HG03432 (cell line): ENCODE measurements at regions not wholly inside any gene's neighbourhood (a gene's known extent, or its start where the extent isn't known, plus 50 kb on each side); places are given as distances from the start of the nearest gene placed in this dataset.
"Not testable (repeated sequence)": the region's sequence is repeated elsewhere in the genome, so short reads cannot be mapped to it uniquely, and the experiment has no call there.

Experiments used
- ATAC-seq: cut with Tn5 transposase; IDR thresholded peaks from one replicate; pipeline ENCODE4 v1.9.1; 2021; ENCODE audit warnings: mild to moderate bottlenecking, moderate library complexity; ENCODE audit not compliant: unreplicated experiment

DNA sequence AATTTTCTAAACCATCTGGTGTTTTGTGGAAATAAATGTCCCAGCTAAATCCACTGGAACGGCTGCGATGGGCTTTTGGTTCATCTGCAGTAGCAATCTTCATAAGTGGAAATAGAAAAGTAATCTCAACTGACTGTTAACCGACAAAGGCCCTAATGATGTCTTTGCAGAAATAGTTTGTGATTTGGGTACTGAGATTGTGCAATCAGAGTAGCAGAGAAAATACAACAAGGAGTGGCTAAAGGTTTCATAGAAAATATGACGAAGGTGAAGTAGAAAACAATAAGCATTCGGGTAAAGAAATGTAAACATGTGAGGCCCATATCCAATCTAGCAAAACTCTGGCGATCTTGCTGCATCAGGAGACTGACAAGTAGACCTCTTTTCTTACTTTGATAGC, 262.6 kb upstream of the MCTP2 start:
- ATAC-seq: no peak

DNA sequence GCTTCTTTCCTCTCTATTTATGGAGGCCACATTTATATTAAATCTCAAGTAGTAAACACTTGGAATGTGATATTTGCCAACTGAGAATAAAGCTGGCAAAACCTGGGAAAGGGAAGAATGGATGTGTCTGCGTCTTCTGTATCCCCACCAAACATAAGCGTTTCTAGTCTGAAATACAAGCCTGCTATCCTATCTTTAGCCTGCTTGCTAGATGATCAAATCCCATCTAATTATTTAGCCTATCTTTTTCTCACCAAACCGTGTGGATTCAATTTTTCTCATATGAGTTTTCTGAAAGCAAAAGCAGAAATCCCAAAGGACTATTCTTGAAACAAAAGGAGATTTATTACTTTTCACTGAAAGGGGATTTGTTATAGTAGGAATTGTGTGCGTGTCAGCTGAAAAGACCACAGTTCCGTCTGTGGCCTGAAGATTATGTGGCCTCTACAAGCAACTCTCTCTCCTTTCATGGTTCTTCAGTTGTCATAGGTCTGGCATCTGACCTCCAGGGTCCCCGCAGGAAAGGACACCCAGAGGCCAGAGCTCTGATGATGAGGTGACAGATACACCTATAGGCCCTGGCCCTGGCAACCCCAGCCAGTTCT, 266.0 kb upstream of the MCTP2 start:
- ATAC-seq: no peak

DNA sequence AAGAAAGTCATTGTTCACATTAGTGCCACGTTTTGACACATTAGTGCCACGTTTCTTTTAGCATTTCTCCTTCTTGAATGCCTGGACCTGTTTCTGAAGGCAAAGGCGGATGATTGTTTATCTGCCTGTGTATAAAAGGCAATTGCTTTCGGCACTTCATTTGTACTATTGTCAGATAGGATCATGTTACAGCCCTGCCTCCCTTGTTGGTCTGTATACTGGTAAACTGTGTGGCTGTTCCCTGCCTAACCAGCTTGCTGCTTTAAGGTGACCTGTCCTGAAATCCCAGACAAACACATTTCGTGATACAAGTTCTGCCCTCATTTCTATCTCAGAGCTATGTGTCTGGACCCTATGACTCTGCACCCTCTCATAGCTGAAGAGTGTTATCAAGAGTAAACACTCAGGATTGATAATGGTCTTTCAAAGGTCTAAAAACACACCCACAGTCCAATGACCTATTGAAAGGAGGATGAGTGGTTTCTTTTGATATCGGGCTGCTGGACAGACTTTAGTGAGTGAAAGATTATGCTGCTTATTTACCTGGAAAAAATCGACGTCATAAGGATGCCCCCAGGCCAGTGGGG, 276.3 kb upstream of the MCTP2 start:
- ATAC-seq: no peak

DNA sequence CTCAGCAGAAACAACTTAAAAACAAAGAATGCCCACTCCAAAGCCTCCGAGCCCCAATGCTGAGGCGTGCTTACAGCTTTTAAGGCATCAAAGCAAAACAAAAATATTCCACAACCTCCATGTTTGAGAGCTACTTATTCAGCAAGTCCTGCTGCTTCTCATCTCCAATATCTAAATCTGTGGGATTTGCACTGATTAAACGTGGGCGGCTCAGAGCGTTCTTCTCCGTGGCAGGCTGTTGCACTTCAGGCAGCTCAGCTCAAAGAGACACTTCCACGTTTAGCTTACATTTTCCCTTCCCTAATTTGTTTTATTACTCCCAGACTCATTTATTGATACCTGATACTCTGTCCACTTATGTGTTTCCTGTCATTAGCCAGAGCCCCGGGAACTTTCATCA, 282.6 kb upstream of the MCTP2 start:
- ATAC-seq: no peak

DNA sequence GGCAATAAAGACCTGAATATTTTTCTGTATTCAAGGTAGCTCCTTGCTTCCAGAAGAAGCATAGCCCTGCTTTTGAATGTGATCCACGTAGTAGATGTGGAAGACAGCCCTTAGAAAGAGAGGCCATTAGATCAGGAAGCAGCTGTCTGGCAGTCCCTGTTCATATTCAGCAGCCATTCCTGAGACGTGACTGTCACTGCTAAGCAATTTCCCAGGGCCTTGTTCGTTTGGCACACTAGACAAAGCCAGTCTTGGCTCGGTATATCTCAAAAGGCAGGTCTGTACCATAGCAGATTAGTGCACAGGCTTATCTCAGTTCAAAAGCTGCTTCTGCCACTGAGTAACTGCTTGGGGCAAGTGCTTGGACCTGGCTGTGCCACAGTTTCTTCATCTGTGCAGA, 287.8 kb upstream of the MCTP2 start:
- ATAC-seq: no peak

DNA sequence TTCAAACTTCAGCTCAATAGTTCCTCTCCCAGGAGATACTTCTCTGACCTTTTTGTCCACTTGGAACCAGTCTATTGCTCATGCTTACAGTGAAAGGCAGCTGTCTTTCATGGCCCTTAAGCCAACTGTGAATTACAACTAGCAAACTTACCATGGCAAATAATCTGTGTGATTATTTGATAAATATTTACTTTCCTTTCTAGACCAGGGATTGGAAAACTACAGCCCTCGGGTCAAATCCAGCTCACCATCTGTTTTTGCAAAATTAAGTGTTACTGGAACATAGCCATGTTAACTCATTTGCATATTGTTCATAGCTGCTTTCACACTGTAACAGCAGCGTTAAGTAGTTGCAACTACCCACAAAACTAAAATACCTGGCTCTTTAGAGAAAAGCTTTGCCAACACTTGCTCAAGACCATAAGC, 289.1 kb upstream of the MCTP2 start:
- no peak for ATAC-seq

DNA sequence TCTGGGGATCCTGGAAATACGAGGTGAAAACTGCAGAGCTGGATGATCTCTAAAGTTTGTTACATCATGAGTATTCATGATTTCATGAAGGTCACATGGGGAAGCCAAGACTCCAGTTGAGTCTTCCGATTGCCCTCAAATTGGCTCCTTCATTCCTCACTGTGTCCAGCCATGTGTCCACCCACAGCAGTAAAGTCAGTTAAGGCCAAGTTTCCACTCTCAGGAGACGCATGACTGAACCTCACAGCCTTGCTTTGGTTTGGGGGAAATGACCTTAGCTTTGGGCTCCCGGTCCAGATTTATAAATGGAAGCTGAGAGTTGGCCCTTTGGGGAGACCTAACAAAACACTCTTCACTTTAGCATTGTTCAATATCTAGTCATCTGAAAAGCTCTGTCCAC, 289.7 kb upstream of the MCTP2 start:
- no peak for ATAC-seq

DNA sequence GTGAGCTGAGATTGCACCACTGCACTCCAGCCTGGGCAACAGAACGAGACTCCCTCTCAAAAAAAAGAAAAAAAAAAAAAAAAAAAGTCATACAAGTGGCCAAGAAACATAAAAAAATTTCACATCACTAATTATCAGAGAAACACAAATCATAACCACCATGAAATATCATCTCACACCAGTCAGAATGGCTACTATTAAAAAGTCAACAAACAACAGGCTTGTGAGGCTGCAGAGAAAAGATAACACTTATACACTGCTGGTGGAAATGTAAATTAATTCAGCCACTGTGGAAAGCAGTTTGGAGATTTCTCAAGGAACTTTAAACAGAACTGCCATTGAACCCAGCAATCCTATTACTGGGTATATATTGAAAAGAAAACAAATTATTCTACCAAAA, 291.1 kb upstream of the MCTP2 start:
- no peak for ATAC-seq

DNA sequence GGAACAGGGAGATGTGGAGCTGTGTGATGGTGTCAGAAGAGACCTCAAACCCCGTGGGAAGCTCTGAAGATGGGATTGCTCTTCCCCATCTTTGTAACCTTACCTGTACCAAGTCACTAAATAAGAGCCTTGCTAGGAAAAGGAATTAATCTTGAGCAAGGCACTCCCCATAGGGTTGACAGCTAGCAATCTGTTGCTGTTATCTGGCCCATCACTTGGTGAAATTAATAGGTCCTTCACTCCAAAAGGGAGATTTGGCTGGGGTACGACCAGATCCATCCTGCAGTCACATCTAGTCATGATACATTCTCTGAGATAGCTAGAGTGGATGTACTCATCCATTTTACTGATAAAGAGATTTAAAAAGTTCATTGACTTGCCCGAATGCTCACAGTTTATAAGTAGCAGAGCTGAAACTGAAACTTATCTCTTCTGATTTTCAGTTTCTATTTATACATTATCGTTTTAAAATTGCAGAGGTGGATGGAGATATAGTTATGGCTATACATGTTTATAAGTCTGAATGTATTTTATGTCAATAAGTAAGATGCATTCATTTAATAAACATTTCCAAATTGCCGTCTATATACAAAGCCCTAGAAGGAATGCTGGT, 299.1 kb upstream of the MCTP2 start:
- ATAC-seq: peak; percentile 82

DNA sequence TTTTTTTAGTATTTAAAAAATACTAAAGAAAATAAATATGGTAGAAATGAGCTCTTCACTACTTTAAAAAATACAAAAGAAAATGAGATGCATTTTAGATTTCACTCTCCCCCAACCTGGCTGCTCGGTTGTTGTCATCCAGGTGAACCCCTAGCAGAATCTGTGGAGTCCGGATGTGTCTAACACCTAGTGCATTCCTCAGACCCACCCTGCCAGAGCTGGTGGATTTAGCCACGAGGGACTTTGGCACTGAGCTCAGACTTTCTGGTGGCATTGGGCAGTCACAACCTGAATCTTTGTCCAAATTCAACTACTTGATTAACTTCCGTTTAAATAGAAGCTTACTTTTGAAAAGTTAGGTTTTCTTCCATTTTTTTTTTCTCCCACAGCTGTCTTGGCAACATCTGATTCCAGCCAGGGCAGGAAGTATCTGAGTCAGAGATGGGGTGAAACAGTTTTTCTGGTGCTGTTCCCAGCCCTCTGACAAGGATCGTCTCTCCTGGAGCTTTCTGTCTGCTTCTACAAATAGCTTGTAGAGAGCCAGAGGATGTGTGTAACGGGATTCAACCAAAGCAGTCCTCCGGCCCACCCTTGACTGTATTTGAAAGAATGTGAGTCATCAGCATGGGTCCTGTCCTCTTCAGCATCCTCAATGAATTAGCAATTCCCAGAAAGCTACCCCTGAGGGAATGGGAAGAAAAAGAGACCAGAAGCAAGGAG, 301.8 kb upstream of the MCTP2 start:
- no peak for ATAC-seq

DNA sequence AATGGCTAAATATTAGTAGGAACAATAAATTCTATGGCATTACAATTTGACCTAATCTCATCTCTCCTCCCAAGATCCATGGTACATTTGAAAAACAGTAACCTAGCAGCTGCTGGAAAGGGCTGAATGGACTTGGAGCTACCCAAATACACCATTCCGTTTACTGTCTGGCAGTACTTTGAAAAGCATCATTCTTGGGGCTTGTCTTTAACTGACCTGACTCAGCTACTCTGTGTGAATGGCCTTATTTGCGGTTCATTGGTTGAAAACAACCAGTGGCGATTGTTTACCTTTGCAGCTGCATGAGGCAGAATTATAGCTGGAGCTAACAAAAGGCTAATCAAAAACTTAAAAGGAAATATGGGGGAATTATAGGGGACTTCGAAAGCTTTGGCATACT, 311.2 kb upstream of the MCTP2 start:
- no peak for ATAC-seq

DNA sequence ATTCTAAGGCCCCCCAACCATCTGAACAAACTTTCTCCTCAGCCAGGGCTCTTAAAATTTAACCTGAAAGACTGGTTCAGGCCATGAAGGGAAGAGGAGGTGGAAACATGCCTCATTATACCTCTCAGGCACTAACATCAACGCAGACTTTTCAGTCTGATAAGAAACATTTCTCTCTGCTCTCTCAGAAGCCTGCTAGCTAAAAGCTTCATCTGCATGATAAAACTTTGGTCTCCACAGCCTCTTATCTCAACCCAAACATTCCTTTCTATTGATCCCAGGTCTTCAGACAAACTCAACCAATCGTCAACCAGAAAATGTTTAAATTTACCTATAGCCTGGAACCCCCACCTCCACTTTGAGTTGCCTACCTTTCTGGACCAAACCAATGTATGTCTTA, 312.6 kb upstream of the MCTP2 start:
- ATAC-seq: not testable (repeated sequence)

DNA sequence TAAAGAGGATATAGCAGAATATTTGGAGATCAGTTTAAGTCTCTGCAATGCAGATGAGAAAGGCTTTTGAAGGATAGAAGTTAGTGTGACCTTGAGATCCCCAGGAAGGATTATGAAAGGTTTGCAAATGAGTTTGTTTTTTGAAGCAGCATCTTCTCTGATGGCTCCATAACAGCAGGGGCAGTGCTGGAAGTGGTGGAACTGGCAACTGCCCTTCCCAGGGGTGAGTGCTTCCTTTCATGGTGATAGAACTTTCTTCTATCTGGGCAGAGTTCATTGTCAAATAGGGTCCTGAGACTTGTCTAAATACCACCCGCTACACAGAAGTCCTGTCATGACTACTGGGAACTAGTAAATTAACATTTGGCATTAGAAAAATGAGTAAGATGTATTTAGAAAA, 314.2 kb upstream of the MCTP2 start:
- no peak for ATAC-seq

DNA sequence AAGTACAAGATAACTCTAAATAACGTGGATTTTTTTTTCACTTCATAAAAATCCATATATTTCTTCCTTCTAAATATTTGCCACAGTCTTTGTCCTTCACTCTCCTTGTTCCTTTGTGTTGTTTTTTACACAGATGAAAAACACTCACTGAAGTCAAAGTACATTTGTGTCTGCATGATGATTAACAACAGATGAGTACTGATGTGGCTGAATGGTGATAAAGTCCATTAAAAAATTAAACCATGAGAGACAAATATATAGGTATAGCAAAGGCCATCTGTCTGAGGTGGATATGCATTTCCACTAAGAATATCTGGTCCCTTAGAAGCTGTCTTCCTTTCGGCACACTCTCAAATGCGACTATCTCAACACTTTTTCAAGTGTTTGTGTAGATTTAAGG, 317.5 kb upstream of the MCTP2 start:
- ATAC-seq: no peak

DNA sequence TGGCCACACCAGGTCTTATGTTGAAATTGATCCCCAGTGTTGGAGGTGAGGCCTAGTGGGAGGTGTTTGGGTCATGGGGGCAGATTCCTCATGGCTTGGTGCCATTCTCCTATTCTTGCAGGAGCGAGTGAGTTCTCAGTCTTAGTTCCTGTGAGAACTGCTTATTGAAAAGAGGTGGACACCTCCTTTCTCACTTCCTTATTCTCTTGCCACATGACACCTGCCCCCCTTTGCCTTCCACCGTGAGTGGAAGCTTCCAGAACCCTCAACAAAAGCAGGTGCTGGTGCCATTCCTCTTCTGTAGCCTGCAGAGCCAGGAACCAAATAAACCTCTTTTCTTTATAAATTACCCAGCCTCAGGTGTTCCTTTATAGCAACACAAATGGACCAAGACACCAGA, 318.1 kb upstream of the MCTP2 start:
- no peak for ATAC-seq

DNA sequence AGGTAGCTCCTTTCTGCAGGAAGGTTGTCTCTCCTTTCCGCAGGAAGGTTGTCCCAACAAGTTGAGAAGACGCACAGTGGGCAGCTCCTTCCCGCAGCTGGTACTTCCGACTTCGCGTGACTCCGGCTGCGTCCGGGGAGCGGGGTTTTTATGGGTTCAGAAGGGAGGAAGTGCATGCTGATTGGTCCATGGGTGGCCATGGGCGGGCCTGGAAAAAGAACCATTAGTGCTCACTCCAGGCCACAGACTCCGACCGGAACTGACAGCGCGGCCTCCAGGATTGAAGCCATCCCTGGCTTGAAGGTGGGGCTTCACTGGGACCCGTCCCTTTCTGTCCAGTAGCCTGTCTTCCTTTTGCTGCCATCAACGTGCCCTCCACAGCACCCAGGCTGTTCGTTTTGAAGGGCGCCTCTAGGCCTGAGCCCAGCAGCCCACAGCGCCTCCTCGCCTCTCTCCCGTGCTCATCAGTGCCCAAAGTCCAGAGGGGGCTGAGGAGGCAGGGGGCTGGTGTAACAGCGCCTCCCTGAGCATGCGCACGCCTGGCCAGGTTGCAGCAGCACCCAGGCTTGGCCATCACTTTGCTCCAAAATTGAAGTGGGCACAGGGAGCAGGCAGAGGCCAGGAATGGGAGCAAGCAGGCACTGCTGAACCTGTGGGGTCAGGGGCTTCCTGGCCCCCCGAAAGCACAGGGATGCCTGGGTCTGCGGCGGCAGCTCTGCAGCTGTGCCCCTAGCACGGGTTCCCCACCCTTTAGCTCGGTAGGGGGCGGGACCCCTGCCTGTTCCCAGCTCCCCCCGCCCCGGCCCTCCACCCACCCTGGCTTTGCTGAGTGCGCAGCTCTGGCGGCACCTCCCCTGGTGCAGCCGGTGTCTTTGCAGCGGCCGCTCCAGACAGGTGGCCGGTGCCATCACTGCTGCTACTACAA, 330.6 kb upstream of the MCTP2 start:
- ATAC-seq: no peak

DNA sequence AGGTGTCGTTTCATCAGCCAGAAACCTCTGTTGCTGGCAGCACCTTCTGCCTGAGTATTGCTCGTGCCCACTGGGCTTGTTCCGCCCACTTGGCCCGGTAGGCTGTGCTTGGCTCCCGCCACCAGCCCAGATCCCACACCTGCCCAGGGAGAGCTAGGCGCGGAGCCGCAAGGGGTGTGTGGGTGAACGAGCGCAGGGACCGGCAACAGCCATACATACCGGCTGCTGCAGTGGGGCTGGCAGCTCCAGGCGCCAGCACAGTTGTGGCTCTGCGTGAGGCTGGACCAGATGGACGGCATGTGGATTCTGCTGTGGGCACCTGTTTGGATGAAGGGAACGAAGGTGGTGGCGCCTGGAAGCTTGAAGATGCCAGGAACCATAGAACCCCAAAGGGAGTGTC, 331.5 kb upstream of the MCTP2 start:
- no peak for ATAC-seq

DNA sequence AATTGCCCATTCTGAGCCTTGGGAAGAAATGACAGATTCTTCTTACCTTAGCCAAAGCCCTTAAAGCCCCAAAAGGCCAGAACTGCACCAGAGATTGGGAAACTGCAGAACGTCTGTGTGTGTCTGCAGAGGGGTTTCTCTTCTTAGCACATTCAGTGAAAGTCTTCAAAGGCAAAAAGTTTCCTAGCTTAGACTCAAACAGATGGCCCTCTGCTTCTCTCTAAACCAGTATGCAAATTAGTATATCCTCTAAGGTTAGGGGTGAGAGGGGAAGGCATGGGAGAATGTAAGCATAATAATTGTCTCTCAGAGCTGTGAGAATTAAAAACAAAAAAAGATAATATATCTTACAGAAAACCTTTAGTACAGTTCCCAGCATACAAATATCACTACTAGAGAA, 334.0 kb upstream of the MCTP2 start:
- no peak for ATAC-seq

DNA sequence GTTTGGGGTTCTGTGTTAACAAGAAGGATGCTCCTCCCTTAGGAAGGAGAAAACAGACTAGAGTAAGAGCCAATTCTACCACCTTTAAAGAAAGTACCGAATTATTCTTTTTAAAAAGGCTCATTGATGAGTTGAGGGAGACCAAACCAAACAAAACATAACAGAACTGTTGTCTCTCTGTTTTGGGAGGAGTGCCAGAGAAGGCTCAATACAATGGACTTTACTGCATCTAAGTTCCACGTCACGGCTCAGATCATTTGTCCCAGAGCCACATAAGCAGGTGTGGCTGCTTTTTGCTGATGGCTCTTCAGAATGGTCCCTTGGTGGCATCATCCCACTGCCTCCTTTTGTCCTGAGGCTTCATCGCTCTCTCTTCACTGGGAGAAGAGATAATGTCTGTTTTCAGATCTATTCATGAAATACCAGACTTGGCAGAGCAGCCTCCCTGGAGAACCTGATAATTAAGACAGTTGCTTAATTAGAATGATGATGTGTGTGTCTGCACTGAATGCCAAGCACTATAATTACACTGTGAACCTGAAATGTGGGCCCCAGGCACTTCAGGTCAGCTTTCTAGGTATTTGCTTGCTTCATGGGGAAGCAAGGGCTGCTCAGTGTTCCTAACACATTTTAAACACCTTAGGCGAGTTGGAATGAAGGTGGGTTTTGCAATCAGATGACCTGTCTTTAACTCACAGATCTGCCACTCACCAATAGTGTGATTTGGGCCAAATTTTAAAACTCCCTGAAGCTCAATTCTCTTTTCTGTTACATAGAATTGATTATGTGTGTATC, 335.2 kb upstream of the MCTP2 start:
- no peak for ATAC-seq

DNA sequence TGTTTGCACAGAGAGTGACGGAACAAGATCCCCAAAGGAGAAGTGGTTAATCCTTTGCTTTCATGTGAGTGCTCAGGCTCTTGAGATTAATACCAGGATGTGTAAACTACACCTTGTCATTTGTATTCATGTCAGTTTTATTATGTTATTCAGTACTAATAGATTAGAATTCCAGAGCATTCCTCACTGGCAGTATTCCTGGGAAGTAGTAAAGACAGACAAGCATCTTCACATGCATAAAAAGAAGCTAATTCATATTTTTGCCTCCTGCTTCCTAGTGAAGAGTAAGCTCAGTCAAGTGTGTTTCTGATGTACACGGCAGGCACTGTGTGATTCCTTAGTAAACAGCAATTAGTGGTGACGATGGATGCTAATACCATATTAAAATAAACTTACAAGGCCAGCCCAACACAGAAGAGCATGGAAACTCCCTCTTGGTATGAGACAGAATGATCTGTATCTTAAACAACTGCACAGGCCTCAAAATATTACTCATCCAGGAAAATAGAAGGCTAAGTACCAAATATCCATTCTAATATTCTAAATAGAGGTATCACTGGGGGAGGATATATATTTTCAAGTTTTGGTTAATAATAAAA, 336.8 kb upstream of the MCTP2 start:
- ATAC-seq: no peak
